Gastroesophageal sphincter (tissue), 4 donors: ENCODE measurements at regions not wholly inside any gene's neighbourhood (a gene's known extent, or its start where the extent isn't known, plus 50 kb on each side); places are given as distances from the start of the nearest gene placed in this dataset.

Experiments
- ATAC-seq: fragments of 150-250 bp; one replicate; pipeline ENCODE4 v1.9.1; 2016; ENCODE audit warnings: mild to moderate bottlenecking, moderate library complexity
- H3K27ac ChIP-seq, 4 donors: fragments of 200-600 bp; sonication (generic) in 3 of 4; 1 replicate in 3 of 4; 2 replicates in 1 of 4; pipeline ENCODE4 v1.5.1; 2016 to 2019
- H3K27me3 ChIP-seq: fragments of 200-600 bp; sonication (generic); one replicate; pipeline ENCODE4 v1.5.1; 2019
- H3K36me3 ChIP-seq, 2 donors: fragments of 200-600 bp; sonication (generic); one replicate each; pipeline ENCODE4 v1.5.1; 2019; ENCODE audit warnings: control low read depth in 1 of 2
- H3K4me1 ChIP-seq, 3 donors: fragments of 200-600 bp; sonication (generic); 1 replicate in 2 of 3; 2 replicates in 1 of 3; pipeline ENCODE4 v1.5.1; 2016 to 2019; ENCODE audit warnings: control low read depth in 2 of 3
- H3K4me3 ChIP-seq, 2 donors: fragments of 200-600 bp; sonication (generic); one replicate each; pipeline ENCODE4 v1.5.1; 2019; ENCODE audit warnings: mild to moderate bottlenecking in 1 of 2, moderate library complexity in 1 of 2
- H3K9me3 ChIP-seq, 3 donors: fragments of 200-600 bp; sonication (generic); one replicate each; pipeline ENCODE4 v1.5.1; 2017 to 2019; ENCODE audit warnings: control low read depth in 2 of 3
- EP300 ChIP-seq: sonication (generic); formaldehyde crosslinking; IDR thresholded peaks from one replicate; pipeline ENCODE4 v1.6.1; 2017; ENCODE audit warnings: antibody characterized with exemption, mild to moderate bottlenecking
- POLR2A ChIP-seq, 2 donors: fragments of 450-650 bp; IDR thresholded peaks; one replicate each; pipeline ENCODE4 v1.6.1; 2017; ENCODE audit warnings: antibody characterized with exemption in 2 of 2, mild to moderate bottlenecking in 2 of 2, moderate library complexity in 1 of 2
- POLR2AphosphoS5 ChIP-seq: sonication (generic); formaldehyde crosslinking; IDR thresholded peaks from one replicate; pipeline ENCODE4 v1.6.1; 2017; ENCODE audit warnings: antibody characterized with exemption
- WGBS, 2 donors: methylation state at CpG; one replicate each; pipeline ENCODE4 v1.1.5; 2018; ENCODE audit warnings: low coverage in 1 of 2; 5-methylcytosine and 5-hydroxymethylcytosine counted together
- TF ChIP-seq, protein P1 (sequence below), 4 experiments: fragments of 200-600 bp in 2 of 4; fragments of 450-650 bp in 2 of 4; sonication (generic) in 1 of 4; IDR thresholded peaks; one replicate each; pipeline ENCODE4 v1.5.1; 2017 to 2019; ENCODE audit warnings: antibody characterized with exemption in 4 of 4, mild to moderate bottlenecking in 2 of 4, moderate library complexity in 2 of 4

GRCh38 chr7:26580711-26581110 is 283.7 kb downstream of the SKAP2 start:
- Histone ChIP-seq H3K36me3 (no peaks in the 10 kb centered on the region), H3K27me3 (peaks cover 46% of the 10 kb centered on the region), H3K27ac (no peak overlapping the region), H3K4me3 (no peak overlapping the region), H3K4me1 (no peaks in the 10 kb centered on the region), H3K9me3 (no peaks in the 10 kb centered on the region)
- no peak for ATAC-seq
- TF ChIP-seq POLR2AphosphoS5 (no peak), POLR2A (IDR thresholded peaks at IDR 0.05) (no peak), EP300 (no peak)
- TF ChIP-seq, protein P1, sequence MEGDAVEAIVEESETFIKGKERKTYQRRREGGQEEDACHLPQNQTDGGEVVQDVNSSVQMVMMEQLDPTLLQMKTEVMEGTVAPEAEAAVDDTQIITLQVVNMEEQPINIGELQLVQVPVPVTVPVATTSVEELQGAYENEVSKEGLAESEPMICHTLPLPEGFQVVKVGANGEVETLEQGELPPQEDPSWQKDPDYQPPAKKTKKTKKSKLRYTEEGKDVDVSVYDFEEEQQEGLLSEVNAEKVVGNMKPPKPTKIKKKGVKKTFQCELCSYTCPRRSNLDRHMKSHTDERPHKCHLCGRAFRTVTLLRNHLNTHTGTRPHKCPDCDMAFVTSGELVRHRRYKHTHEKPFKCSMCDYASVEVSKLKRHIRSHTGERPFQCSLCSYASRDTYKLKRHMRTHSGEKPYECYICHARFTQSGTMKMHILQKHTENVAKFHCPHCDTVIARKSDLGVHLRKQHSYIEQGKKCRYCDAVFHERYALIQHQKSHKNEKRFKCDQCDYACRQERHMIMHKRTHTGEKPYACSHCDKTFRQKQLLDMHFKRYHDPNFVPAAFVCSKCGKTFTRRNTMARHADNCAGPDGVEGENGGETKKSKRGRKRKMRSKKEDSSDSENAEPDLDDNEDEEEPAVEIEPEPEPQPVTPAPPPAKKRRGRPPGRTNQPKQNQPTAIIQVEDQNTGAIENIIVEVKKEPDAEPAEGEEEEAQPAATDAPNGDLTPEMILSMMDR (IDR thresholded peaks at IDR 0.05): no peak
- WGBS, 2 donors: 82 to 85% methylated on average over 4 of the region's 4 CpGs

GRCh38 chr7:26583094-26583648 is 281.2 kb downstream of the SKAP2 start:
- H3K27me3 ChIP-seq: peaks cover 37% of the 10 kb centered on the region
- TF ChIP-seq POLR2A (IDR thresholded peaks at IDR 0.05) (no peak), POLR2AphosphoS5 (no peak), EP300 (no peak)
- TF ChIP-seq, protein P1 (IDR thresholded peaks at IDR 0.05): no peak
- no peaks in the 10 kb centered on the region for H3K9me3 ChIP-seq
- no peak for ATAC-seq
- no peak overlapping the region for H3K27ac ChIP-seq
- H3K4me3 ChIP-seq: no peak overlapping the region
- no peaks in the 10 kb centered on the region for H3K36me3 ChIP-seq
- H3K4me1 ChIP-seq: no peaks in the 10 kb centered on the region
- 74 to 75% methylated on average over 3 to 4 of the region's 4 CpGs for WGBS, 2 donors

DNA sequence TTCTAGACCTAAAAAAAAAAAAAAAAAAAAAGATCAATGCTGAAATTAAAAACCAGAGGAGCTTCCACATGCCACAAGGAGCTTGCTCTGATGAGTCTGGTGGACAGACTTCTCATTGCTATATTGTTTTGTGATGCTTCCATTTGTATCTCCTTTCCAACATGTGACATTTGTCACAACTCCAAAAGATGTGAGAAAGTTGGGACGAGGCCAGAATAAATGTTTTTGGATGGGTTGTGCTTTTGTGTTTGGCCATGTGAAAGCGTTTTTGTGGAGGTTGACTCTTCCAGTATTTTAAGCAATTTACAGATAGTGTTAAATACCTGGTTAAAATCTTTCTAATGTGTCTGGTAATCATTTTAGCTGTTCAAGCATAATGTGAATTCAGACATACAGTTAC is 280.1 kb downstream of the SKAP2 start:
- no peaks in the 10 kb centered on the region for H3K36me3 ChIP-seq
- H3K4me3 ChIP-seq: no peak overlapping the region
- no peak overlapping the region for H3K27ac ChIP-seq
- ATAC-seq: no peak
- peaks cover 30% of the 10 kb centered on the region for H3K27me3 ChIP-seq
- 69 to 83% methylated on average over 2 of the region's 2 CpGs for WGBS, 2 donors
- H3K4me1 ChIP-seq: no peaks in the 10 kb centered on the region
- H3K9me3 ChIP-seq: no peaks in the 10 kb centered on the region
- TF ChIP-seq POLR2AphosphoS5 (no peak), POLR2A (IDR thresholded peaks at IDR 0.05) (no peak), EP300 (no peak)
- TF ChIP-seq, protein P1 (IDR thresholded peaks at IDR 0.05): no peak

- Histone ChIP-seq H3K36me3 (no peaks in the 10 kb centered on the region), H3K4me1 (no peaks in the 10 kb centered on the region), H3K27me3 (peaks cover 22% of the 10 kb centered on the region), H3K4me3 (no peak overlapping the region), H3K9me3 (no peaks in the 10 kb centered on the region), H3K27ac (no peak overlapping the region)
- ATAC-seq: no peak
- TF ChIP-seq, protein P1 (IDR thresholded peaks at IDR 0.05): no peak
- TF ChIP-seq POLR2AphosphoS5 (no peak), EP300 (no peak)
- WGBS, 2 donors: 63 to 67% methylated on average over 9 of the region's 9 CpGs
Observed at GRCh38 chr7:26584987-26585665, 279.3 kb downstream of the SKAP2 start.

DNA sequence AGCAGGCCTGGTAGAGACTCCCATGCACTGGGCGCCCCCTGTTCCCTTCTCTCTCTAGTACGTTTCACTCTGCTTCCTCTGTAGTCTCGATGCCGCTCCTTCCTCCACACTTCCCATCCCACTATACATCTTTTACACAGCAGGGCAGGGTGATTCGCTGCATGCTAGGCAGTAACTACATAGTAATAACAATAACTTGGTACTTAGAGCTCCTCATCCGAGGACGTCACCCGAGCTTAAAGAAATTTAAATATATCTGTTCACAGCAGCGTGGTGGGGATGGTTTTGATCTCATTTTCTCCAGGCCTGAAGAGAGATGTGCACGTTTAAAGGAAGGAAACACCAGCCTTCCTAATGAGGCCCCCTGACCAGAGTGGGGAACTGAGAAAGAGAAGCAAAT is 276.9 kb downstream of the SKAP2 start:
- ATAC-seq: no peak

More for the DNA sequence above, 276.9 kb downstream of the SKAP2 start:
- Histone ChIP-seq H3K9me3 (no peaks in the 10 kb centered on the region), H3K4me3 (no peak overlapping the region), H3K27me3 (peaks cover 5% of the 10 kb centered on the region), H3K36me3 (no peaks in the 10 kb centered on the region), H3K4me1 (peaks cover 0 to 6% (median 0%) of the 10 kb centered on the region in 3 donors), H3K27ac (no peak overlapping the region)
- WGBS, 2 donors: 69 to 89% methylated on average over 7 to 10 of the region's 10 CpGs
- TF ChIP-seq, protein P1 (IDR thresholded peaks at IDR 0.05): no peak
- TF ChIP-seq POLR2A (IDR thresholded peaks at IDR 0.05) (no peak), POLR2AphosphoS5 (no peak), EP300 (no peak)
